ENCODE measurements at regions not wholly inside any gene's neighbourhood (a gene's known extent, or its start where the extent isn't known, plus 50 kb on each side); places are given as distances from the start of the nearest gene placed in this dataset.

GRCh38 chr3:53401154-53401553, 53.8 kb upstream of the DCP1A start:
- no peak for TF ChIP-seq CTCF (IDR thresholded peaks at IDR 0.05)
- ChIA-PET CTCF (no interaction called here), POLR2A (no interaction called here)
- Mint-ChIP-seq H3K4me3 (no peak overlapping the region), H3K9me3 (no peaks in the 10 kb centered on the region), H3K36me3 (ENCODE audit: low read depth) (no peaks in the 10 kb centered on the region), H3K4me1 (ENCODE audit: low read depth) (no peaks in the 10 kb centered on the region), H3K27ac (no peak overlapping the region), H3K27me3 (peaks cover 19% of the 10 kb centered on the region)
- intact Hi-C loops (cut with micrococcal nuclease): no loop called here
- DNase-seq: no peak
- no peak for ATAC-seq

GRCh38 chr3:53402326-53402725, 55.0 kb upstream of the DCP1A start:
- peaks cover 3% of the 10 kb centered on the region for H3K4me1 Mint-ChIP-seq (ENCODE audit: low read depth)
- no peak overlapping the region for H3K27ac Mint-ChIP-seq
- no peak for TF ChIP-seq CTCF (IDR thresholded peaks at IDR 0.05)
- H3K9me3 Mint-ChIP-seq: no peaks in the 10 kb centered on the region
- DNase-seq: no peak
- ATAC-seq: no peak
- H3K4me3 Mint-ChIP-seq: no peak overlapping the region
- CTCF ChIA-PET: no interaction called here
- H3K27me3 Mint-ChIP-seq: peaks cover 19% of the 10 kb centered on the region
- POLR2A ChIA-PET: no interaction called here
- intact Hi-C loops (cut with micrococcal nuclease): no loop called here
- no peaks in the 10 kb centered on the region for H3K36me3 Mint-ChIP-seq (ENCODE audit: low read depth)

DNA sequence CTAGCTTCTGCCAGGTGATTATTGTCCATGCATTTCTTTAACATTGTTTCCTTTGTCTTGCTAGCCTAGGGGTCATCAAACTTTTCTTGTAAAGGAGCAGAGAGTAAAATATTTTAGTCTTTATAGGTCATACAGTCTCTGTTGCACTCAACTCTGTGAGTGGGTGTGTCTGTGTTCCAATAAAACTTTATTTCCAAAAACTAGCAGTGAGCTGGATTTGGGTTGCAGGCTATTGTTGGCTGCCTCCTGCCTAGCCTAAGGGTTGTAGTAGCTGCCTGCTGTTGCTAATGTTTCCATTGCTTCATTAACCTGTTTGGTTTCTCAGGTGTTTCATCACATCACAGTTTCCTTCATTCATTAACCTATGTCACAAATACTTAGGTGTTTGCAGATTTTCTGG, 64.0 kb upstream of the DCP1A start:
- no peak overlapping the region for H3K27ac Mint-ChIP-seq
- no peak for TF ChIP-seq CTCF (IDR thresholded peaks at IDR 0.05)
- no peak for ATAC-seq
- ChIA-PET CTCF (no interaction called here), POLR2A (no interaction called here)
- H3K36me3 Mint-ChIP-seq (ENCODE audit: low read depth): no peaks in the 10 kb centered on the region
- no peak for DNase-seq
- peaks cover 3% of the 10 kb centered on the region for H3K4me1 Mint-ChIP-seq (ENCODE audit: low read depth)
- peaks cover 5% of the 10 kb centered on the region for H3K27me3 Mint-ChIP-seq
- H3K4me3 Mint-ChIP-seq: no peak overlapping the region
- intact Hi-C loops (cut with micrococcal nuclease): no loop called here
- H3K9me3 Mint-ChIP-seq: peaks cover 11% of the 10 kb centered on the region

GRCh38 chr3:53412953-53413352, 65.6 kb upstream of the DCP1A start:
- H3K36me3 Mint-ChIP-seq (ENCODE audit: low read depth): no peaks in the 10 kb centered on the region
- intact Hi-C loops (cut with micrococcal nuclease): no loop called here
- H3K4me1 Mint-ChIP-seq (ENCODE audit: low read depth): no peaks in the 10 kb centered on the region
- ChIA-PET POLR2A (no interaction called here), CTCF (no interaction called here)
- no peak overlapping the region for H3K27ac Mint-ChIP-seq
- TF ChIP-seq CTCF (IDR thresholded peaks at IDR 0.05): no peak
- no peak overlapping the region for H3K4me3 Mint-ChIP-seq
- peaks cover 5% of the 10 kb centered on the region for H3K27me3 Mint-ChIP-seq
- DNase-seq (no peak), ATAC-seq (no peak)
- peaks cover 11% of the 10 kb centered on the region for H3K9me3 Mint-ChIP-seq

- no peak for TF ChIP-seq CTCF (IDR thresholded peaks at IDR 0.05)
- ChIA-PET POLR2A (no interaction called here), CTCF (no interaction called here)
- H3K4me3 Mint-ChIP-seq: no peak overlapping the region
- ATAC-seq (no peak), DNase-seq (no peak)
- peaks cover 11% of the 10 kb centered on the region for H3K9me3 Mint-ChIP-seq
- intact Hi-C loops (cut with micrococcal nuclease): no loop called here
- H3K36me3 Mint-ChIP-seq (ENCODE audit: low read depth): no peaks in the 10 kb centered on the region
- H3K27ac Mint-ChIP-seq: no peak overlapping the region
- H3K4me1 Mint-ChIP-seq (ENCODE audit: low read depth): no peaks in the 10 kb centered on the region
- peaks cover 3% of the 10 kb centered on the region for H3K27me3 Mint-ChIP-seq
Measured at GRCh38 chr3:53416530-53416929, 69.2 kb upstream of the DCP1A start.

Data from activated CD8-positive, alpha-beta T cell treated with anti-CD3 and anti-CD28 coated beads for 36 hours (primary cell).